Breast epithelium (tissue), 4 donors: ENCODE measurements at regions not wholly inside any gene's neighbourhood (a gene's known extent, or its start where the extent isn't known, plus 50 kb on each side); places are given as distances from the start of the nearest gene placed in this dataset.

Source experiments
- DNase-seq, 2 donors: peaks; one replicate each; pipeline ENCODE4 v3.0.0-alpha.2; 2019; ENCODE audit warnings: low spot score in 2 of 2
- H3K27ac ChIP-seq, 2 donors: fragments of 200-600 bp; sonication (generic) in 1 of 2; one replicate each; pipeline ENCODE4 v1.5.1; 2016 to 2019; ENCODE audit warnings: mild to moderate bottlenecking in 1 of 2
- H3K27me3 ChIP-seq, 2 donors: fragments of 200-600 bp; sonication (generic) in 1 of 2; one replicate each; pipeline versions ENCODE4 v1.5.1 to v1.6.0; 2017 to 2019; ENCODE audit warnings: control low read depth in 1 of 2, mild to moderate bottlenecking in 1 of 2
- H3K36me3 ChIP-seq: fragments of 200-600 bp; one replicate; pipeline ENCODE4 v1.5.1; 2019
- H3K4me1 ChIP-seq, 2 donors: fragments of 200-600 bp; sonication (generic); one replicate each; pipeline ENCODE4 v1.5.1; 2016 to 2019; ENCODE audit warnings: control low read depth in 1 of 2
- H3K4me3 ChIP-seq, 3 donors: fragments of 200-600 bp; sonication (generic); 1 replicate in 2 of 3; 2 replicates in 1 of 3; pipeline ENCODE4 v1.5.1; 2016 to 2019; ENCODE audit warnings: mild to moderate bottlenecking in 3 of 3, moderate library complexity in 2 of 3
- H3K9me3 ChIP-seq, 2 donors: fragments of 200-600 bp; sonication (generic) in 1 of 2; one replicate each; pipeline ENCODE4 v1.5.1; 2016 to 2019; ENCODE audit warnings: control low read depth in 1 of 2
- POLR2A ChIP-seq: fragments of 450-650 bp; IDR thresholded peaks from one replicate; pipeline ENCODE4 v1.6.1; 2016; ENCODE audit warnings: antibody characterized with exemption, mild to moderate bottlenecking, moderate library complexity
- POLR2AphosphoS5 ChIP-seq, 3 donors: sonication (generic); formaldehyde crosslinking; IDR thresholded peaks; one replicate each; pipeline ENCODE4 v1.6.1; 2017; ENCODE audit warnings: antibody characterized with exemption in 3 of 3
- intact Hi-C: fragments of 100-400 bp; cut with DNase I; formaldehyde crosslinking; loops from one replicate; pipeline ENCODE4 v1.15.1; 2023; ENCODE audit warnings: low total_unique reads
- TF ChIP-seq, protein P1 (sequence below), 3 donors: fragments of 450-650 bp; IDR thresholded peaks; one replicate each; pipeline ENCODE4 v1.5.1; 2016 to 2017; ENCODE audit warnings: antibody characterized with exemption in 3 of 3, mild to moderate bottlenecking in 3 of 3, moderate library complexity in 3 of 3

DNA sequence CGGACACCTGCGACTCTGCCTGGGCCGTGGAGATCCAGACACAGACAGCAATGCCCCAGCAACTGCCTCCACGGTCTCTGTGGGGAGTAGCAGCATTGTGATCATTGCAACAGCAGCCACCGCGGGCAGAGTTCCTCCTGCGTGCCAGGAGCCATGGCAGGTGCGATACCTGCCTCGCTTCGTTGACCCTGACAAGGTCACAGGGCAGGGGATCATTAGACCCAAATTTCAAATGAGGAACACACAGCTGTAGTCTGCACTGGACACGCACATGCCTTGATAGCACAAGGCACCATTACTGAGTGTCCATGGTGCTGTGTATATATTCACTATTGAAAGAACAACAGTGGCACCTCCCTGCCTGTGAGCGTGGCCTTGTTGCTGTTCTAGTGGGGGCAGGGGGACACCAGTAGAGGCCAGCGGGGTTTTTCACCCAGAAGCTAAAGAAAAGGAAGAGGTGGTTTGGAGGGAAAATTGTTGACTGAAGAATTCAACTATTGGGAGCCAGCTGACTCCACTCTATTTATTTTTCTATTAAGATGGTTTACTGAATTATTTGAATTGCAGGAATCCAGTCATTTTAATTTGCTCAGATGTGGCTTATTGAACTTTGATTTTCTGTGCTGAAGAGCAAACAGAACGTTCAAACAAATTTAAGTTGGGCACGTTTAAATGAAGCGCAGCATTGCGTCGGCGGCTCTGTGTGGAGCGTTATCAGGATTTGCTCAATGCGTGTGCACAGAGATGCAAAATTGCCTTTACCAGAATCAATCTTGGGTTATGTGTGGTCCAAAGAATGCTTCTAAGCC lies 60.2 kb upstream of the RPS6KA2 start:
- TF ChIP-seq, protein P1, sequence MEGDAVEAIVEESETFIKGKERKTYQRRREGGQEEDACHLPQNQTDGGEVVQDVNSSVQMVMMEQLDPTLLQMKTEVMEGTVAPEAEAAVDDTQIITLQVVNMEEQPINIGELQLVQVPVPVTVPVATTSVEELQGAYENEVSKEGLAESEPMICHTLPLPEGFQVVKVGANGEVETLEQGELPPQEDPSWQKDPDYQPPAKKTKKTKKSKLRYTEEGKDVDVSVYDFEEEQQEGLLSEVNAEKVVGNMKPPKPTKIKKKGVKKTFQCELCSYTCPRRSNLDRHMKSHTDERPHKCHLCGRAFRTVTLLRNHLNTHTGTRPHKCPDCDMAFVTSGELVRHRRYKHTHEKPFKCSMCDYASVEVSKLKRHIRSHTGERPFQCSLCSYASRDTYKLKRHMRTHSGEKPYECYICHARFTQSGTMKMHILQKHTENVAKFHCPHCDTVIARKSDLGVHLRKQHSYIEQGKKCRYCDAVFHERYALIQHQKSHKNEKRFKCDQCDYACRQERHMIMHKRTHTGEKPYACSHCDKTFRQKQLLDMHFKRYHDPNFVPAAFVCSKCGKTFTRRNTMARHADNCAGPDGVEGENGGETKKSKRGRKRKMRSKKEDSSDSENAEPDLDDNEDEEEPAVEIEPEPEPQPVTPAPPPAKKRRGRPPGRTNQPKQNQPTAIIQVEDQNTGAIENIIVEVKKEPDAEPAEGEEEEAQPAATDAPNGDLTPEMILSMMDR (IDR thresholded peaks at IDR 0.05): no peak
- TF ChIP-seq POLR2A (no peak), POLR2AphosphoS5 (IDR thresholded peaks at IDR 0.05) (no peak)
- Histone ChIP-seq H3K9me3 (no peaks in the 10 kb centered on the region), H3K27me3 (no peaks in the 10 kb centered on the region), H3K4me3 (no peak overlapping the region), H3K27ac (no peak overlapping the region), H3K4me1 (no peaks in the 10 kb centered on the region), H3K36me3 (no peaks in the 10 kb centered on the region)
- DNase-seq: no peak
- intact Hi-C loops: no loop called here

DNA sequence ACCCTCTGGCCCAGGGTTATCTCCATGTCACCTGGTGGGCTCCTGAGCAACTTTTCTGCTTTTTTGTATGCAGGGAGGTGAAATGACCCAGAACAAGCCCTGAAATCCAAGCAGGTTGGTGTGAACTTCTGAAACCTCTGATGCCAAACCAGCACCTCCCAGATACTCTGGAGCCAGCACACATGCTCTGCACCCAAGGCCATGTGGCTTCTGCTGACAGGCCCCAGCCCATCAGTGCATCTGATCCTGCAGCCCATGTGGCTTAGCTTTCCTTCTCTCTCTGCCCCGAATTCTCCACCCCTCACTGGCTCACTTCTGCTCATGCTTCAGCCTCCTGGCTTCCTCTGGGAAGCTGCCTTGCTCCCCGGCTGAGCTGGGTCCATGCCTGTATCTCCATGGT lies 59.3 kb upstream of the RPS6KA2 start:
- no peaks in the 10 kb centered on the region for H3K36me3 ChIP-seq
- no peak for DNase-seq
- H3K9me3 ChIP-seq: no peaks in the 10 kb centered on the region
- TF ChIP-seq POLR2AphosphoS5 (IDR thresholded peaks at IDR 0.05) (no peak), POLR2A (no peak)
- TF ChIP-seq, protein P1 (IDR thresholded peaks at IDR 0.05): no peak
- H3K27me3 ChIP-seq: no peaks in the 10 kb centered on the region
- intact Hi-C loops: no loop called here
- no peaks in the 10 kb centered on the region for H3K4me1 ChIP-seq
- H3K27ac ChIP-seq: no peak overlapping the region
- no peak overlapping the region for H3K4me3 ChIP-seq

DNA sequence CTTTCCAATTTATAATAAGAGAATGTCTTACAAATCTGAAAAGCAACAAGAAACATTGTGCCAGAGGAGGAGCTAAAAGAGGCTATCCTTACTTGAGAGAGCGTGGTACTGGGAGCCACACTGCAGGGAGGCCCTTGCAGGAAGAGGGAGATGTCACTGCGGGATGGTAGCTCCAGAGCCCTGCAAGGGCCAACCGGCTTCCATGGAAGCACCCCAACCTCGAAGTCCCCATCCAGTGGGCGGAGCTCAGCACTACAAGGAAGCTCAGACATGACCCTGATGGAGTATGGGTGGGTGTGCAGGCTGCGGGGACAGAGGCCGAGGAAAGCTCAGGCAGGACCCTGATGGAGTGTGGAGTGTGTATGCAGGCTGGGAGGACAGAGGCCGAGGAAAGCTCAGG lies 57.8 kb upstream of the RPS6KA2 start:
- no peaks in the 10 kb centered on the region for H3K9me3 ChIP-seq
- no peak for DNase-seq
- intact Hi-C loops: no loop called here

DNA sequence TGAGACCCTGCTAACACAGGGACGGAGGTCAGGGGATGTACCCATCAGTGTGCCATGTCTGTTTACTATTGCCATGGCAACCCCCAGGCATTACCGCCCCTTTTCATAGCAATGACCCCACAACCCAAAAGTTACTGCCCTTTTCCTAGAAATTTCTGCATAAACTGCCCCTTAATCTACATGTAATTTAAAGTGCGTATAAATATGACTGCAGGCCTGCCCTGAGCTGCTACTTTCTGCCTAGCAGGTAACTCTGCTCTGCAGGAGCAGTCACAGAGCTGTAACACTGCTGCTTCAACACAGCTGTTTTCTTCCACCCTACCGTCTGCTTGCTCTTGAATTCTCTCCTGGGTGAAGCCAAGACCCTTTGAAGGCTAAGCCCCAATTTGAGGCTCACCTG lies 57.1 kb upstream of the RPS6KA2 start:
- Histone ChIP-seq H3K4me1 (no peaks in the 10 kb centered on the region), H3K27ac (no peak overlapping the region), H3K27me3 (no peaks in the 10 kb centered on the region), H3K36me3 (no peaks in the 10 kb centered on the region), H3K4me3 (no peak overlapping the region), H3K9me3 (no peaks in the 10 kb centered on the region)
- DNase-seq: no peak
- no peak for TF ChIP-seq POLR2AphosphoS5 (IDR thresholded peaks at IDR 0.05)
- TF ChIP-seq, protein P1 (IDR thresholded peaks at IDR 0.05): no peak
- no peak for TF ChIP-seq POLR2A
- intact Hi-C loops: no loop called here

More for the DNA sequence above, 57.8 kb upstream of the RPS6KA2 start:
- TF ChIP-seq POLR2AphosphoS5 (IDR thresholded peaks at IDR 0.05): no peak
- TF ChIP-seq, protein P1 (IDR thresholded peaks at IDR 0.05): no peak
- TF ChIP-seq POLR2A: no peak
- Histone ChIP-seq H3K4me1 (no peaks in the 10 kb centered on the region), H3K36me3 (no peaks in the 10 kb centered on the region), H3K4me3 (no peak overlapping the region), H3K27me3 (no peaks in the 10 kb centered on the region), H3K27ac (no peak overlapping the region)

DNA sequence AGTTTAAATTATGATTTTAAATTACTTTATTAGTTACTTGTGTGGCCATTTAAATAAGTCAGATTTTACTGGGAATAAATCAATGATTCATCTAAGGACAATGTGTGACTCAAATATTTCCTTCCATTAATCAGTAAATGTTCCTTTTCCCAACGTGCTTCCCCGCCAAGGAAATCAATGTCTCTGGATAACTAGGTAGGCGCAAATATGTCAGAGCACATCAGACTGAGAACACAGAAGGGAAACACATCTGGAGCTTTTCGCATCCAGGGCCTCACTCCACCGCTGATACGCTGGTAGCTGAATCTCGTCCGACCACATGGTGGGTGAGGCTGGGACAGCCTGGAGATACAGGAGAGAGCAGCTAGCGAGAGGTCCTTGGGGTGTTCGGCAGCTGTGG lies 56.4 kb upstream of the RPS6KA2 start:
- no peak for DNase-seq
- TF ChIP-seq, protein P1 (IDR thresholded peaks at IDR 0.05): no peak
- TF ChIP-seq POLR2AphosphoS5 (IDR thresholded peaks at IDR 0.05): no peak
- no peak for TF ChIP-seq POLR2A
- H3K4me1 ChIP-seq: no peaks in the 10 kb centered on the region
- H3K9me3 ChIP-seq: no peaks in the 10 kb centered on the region
- no peaks in the 10 kb centered on the region for H3K36me3 ChIP-seq
- H3K4me3 ChIP-seq: no peak overlapping the region
- no peaks in the 10 kb centered on the region for H3K27me3 ChIP-seq
- H3K27ac ChIP-seq: no peak overlapping the region
- intact Hi-C loops: no loop called here
